ENCODE measurements at regions not wholly inside any gene's neighbourhood (a gene's known extent, or its start where the extent isn't known, plus 50 kb on each side); places are given as distances from the start of the nearest gene placed in this dataset.

- ChIA-PET SMC1A (ENCODE audit: uncharacterized antibody, unreplicated experiment) (interaction anchor here (1.2 kb wide), 1 partner anchor 34 kb away, joined by 4 read pairs; no protein-coding TSS in a partner anchor), RAD21 (ENCODE audit: unreplicated experiment) (no interaction called here), POLR2A (no interaction called here), CTCF (interaction anchor here (1.2 kb wide), 1 partner anchor 73 kb away, joined by 3 read pairs; no protein-coding TSS in a partner anchor)
- peak; percentile 33; the same call in 1 of the 3 replicates for ATAC-seq
- Histone ChIP-seq H3K27ac (ENCODE audit: control insufficient read depth, insufficient read depth) (no peak overlapping the region), H2AFZ (ENCODE audit: control insufficient read depth, low read depth, low read length) (no peak overlapping the region), H3K4me1 (ENCODE audit: control insufficient read depth, insufficient read depth, low read length) (no peaks in the 10 kb centered on the region; the same call in 1 of the 2 replicates), H4K20me1 (ENCODE audit: control insufficient read depth, insufficient read depth) (no peaks in the 10 kb centered on the region), H3K27me3 (replicated peaks in 1 of 2; ENCODE audit: control insufficient read depth in 2 of 2, insufficient read depth in 2 of 2, low read length in 1 of 2) (no peaks in the 10 kb centered on the region), H3K9me3 (replicated peaks; ENCODE audit: control insufficient read depth, insufficient read depth, low read length) (no peaks in the 10 kb centered on the region), H3K36me3 (ENCODE audit: control insufficient read depth in 2 of 2, insufficient read depth in 2 of 2, low read length in 1 of 2) (no peaks in the 10 kb centered on the region), H3K4me3 (no peak overlapping the region), H3K9ac (ENCODE audit: control insufficient read depth, insufficient read depth, low read length) (no peak overlapping the region), H3K4me2 (ENCODE audit: control insufficient read depth, insufficient read depth) (no peak overlapping the region), H3K79me2 (ENCODE audit: control insufficient read depth, insufficient read depth, low read length) (no peaks in the 10 kb centered on the region)
- no peak for DNase-seq (ENCODE audit: low read depth, low spot score)
- BruUV-seq (replicated peaks): no TSS peak
- no peak for FAIRE-seq
- WGBS (ENCODE audit: insufficient coverage, insufficient replicate concordance, low lambda C conversion rate, missing lambda C conversion rate): 43% methylated on average over 4 of the region's 4 CpGs
- in situ Hi-C loops (cut with MboI): no loop called here
- intact Hi-C loops (cut with micrococcal nuclease; ENCODE audit: unreplicated experiment): no loop called here
- no peak for TF ChIP-seq RAD21 (IDR thresholded peaks at IDR 0.05; ENCODE audit: insufficient read depth, low read depth, low read length)
- TF ChIP-seq E2F4 (IDR thresholded peaks at IDR 0.05; ENCODE audit: low read depth, low read length): no peak
- no peak for TF ChIP-seq GABPA (IDR thresholded peaks at IDR 0.05; ENCODE audit: low read depth)
- TF ChIP-seq HSF1 (IDR thresholded peaks at IDR 0.05; ENCODE audit: low read depth, low read length): no peak
- TF ChIP-seq CHD1 (IDR thresholded peaks at IDR 0.05; ENCODE audit: low read depth, low read length): no peak
- TF ChIP-seq BCLAF1 (IDR thresholded peaks at IDR 0.05): no peak
- TF ChIP-seq PBX3 (IDR thresholded peaks at IDR 0.05; ENCODE audit: insufficient replicate concordance, low read depth, low read length): no peak
- no peak for TF ChIP-seq ZBTB33 (IDR thresholded peaks at IDR 0.05)
- TF ChIP-seq EZH2 (IDR thresholded peaks at IDR 0.05; ENCODE audit: borderline replicate concordance, control insufficient read depth, low read depth, low read length): no peak
- no peak for TF ChIP-seq JUNB (IDR thresholded peaks at IDR 0.05)
- TF ChIP-seq RAD51 (IDR thresholded peaks at IDR 0.05): no peak
- no peak for TF ChIP-seq NR2C2 (IDR thresholded peaks at IDR 0.05; ENCODE audit: borderline replicate concordance, control insufficient read depth, insufficient read length, low read depth)
- no peak for TF ChIP-seq NFXL1 (IDR thresholded peaks at IDR 0.05; ENCODE audit: borderline replicate concordance)
- no peak for TF ChIP-seq POU2F2 (IDR thresholded peaks at IDR 0.05; ENCODE audit: borderline replicate concordance, low read depth, low read length)
- no peak for TF ChIP-seq USF1 (IDR thresholded peaks at IDR 0.05; ENCODE audit: borderline replicate concordance, extremely low read length, insufficient read depth, low read depth, low read length)
Observed at GRCh38 chr1:220371324-220371723, 99.1 kb upstream of the RAB3GAP2 start.
